HepG2 (cell line): ENCODE measurements at regions not wholly inside any gene's neighbourhood (a gene's known extent, or its start where the extent isn't known, plus 50 kb on each side); places are given as distances from the start of the nearest gene placed in this dataset.

Source experiments
- ATAC-seq: fragments of 200-7000 bp; cut with Tn5 transposase; 3 replicates; pipeline ENCODE4 v1.9.1; 2020; ENCODE audit warnings: mild to moderate bottlenecking, moderate library complexity
- BruUV-seq: library from RNA; stranded (reverse); fragments of 400-500 nt; replicated peaks from 2 replicates; lab custom pipeline; 2021; lab: Mats Ljungman, UMichigan
- CTCF ChIA-PET: fragments of 300-600 bp; formaldehyde crosslinking; extraction: SDS; loops from one replicate; lab custom pipeline; 2021; ENCODE audit warnings: low total read pairs, inconsistent platforms, low intra/inter-chr PET ratio; lab: Yijun Ruan, JAX
- POLR2A ChIA-PET: fragments of 350-600 bp; sonication (Branson Sonifier 250); formaldehyde crosslinking; loops from one replicate; lab custom pipeline; 2020; ENCODE audit warnings: antibody characterized with exemption, inconsistent platforms; lab: Yijun Ruan, JAX
- DNase-seq: peaks from one replicate; pipeline ENCODE4 v3.0.0-alpha.2; 2015; ENCODE audit warnings: low spot score
- FAIRE-seq: peaks from 3 replicates; lab custom pipeline; 2011; peaks lifted over from hg19 to GRCh38; lab: Jason Lieb, UNC
- H2AFZ ChIP-seq: one replicate; pipeline ENCODE4 v1.6.1; 2011; ENCODE audit warnings: low read length, inconsistent platforms
- H3K27ac ChIP-seq: fragments of 300-600 bp; 3 replicates; pipeline ENCODE4 v1.8.0; 2011; ENCODE audit warnings: mixed run types, mild to moderate bottlenecking, mixed read lengths, low read length, inconsistent platforms; ENCODE audit not compliant: insufficient read depth; ENCODE audit errors: extremely low read length
- H3K27me3 ChIP-seq, 2 experiments: fragments of 200-600 bp in 1 of 2; 2 replicates in 1 of 2; 3 replicates in 1 of 2; pipeline versions ENCODE4 v1.6.0 to v1.8.0; 2011; ENCODE audit warnings: low read length in 2 of 2, mild to moderate bottlenecking in 2 of 2, moderate library complexity in 2 of 2, inconsistent platforms in 1 of 2; ENCODE audit not compliant: insufficient read depth in 2 of 2, control insufficient read depth in 1 of 2
- H3K36me3 ChIP-seq, 2 experiments: fragments of 200-600 bp in 1 of 2; replicated peaks in 1 of 2; 2 replicates in 1 of 2; 3 replicates in 1 of 2; pipeline versions ENCODE4 v1.5.1 to v1.8.0; 2011; ENCODE audit warnings: low read length in 2 of 2, inconsistent platforms in 1 of 2; ENCODE audit not compliant: insufficient read depth in 2 of 2, control insufficient read depth in 1 of 2
- H3K4me1 ChIP-seq: 2 replicates; pipeline ENCODE4 v1.5.1; 2012; ENCODE audit warnings: low read length, inconsistent platforms; ENCODE audit not compliant: insufficient read depth
- H3K4me2 ChIP-seq: 2 replicates; pipeline ENCODE4 v1.6.0; 2011; ENCODE audit warnings: low read depth, low read length, inconsistent platforms
- H3K4me3 ChIP-seq, 3 experiments: fragments of 200-600 bp in 1 of 3; sonication (generic), shearing (Covaris generic) in 1 of 3; replicated peaks in 1 of 3; 2 replicates each; pipeline ENCODE4 v1.5.1; 2011 to 2016; ENCODE audit warnings: low read length in 3 of 3, inconsistent platforms in 2 of 3, low read depth in 2 of 3, mild to moderate bottlenecking in 2 of 3, control low read depth in 1 of 3, mixed read lengths in 1 of 3; ENCODE audit not compliant: insufficient read depth in 1 of 3
- H3K79me2 ChIP-seq: one replicate; pipeline ENCODE4 v1.6.1; 2011; ENCODE audit warnings: low read length, inconsistent platforms; ENCODE audit not compliant: insufficient read depth
- H3K9ac ChIP-seq: 2 replicates; pipeline ENCODE4 v1.6.0; 2011; ENCODE audit warnings: mild to moderate bottlenecking, low read depth, low read length, inconsistent platforms; ENCODE audit not compliant: insufficient read depth
- H3K9me3 ChIP-seq: 2 replicates; pipeline ENCODE4 v1.5.1; 2012; ENCODE audit warnings: mild to moderate bottlenecking, low read length
- H4K20me1 ChIP-seq: 2 replicates; pipeline ENCODE4 v1.6.0; 2011; ENCODE audit warnings: inconsistent platforms, mild to moderate bottlenecking, low read length, moderate library complexity; ENCODE audit not compliant: insufficient read depth
- BHLHE40 ChIP-seq: IDR thresholded peaks from 2 replicates; pipeline ENCODE4 v1.6.1; 2011; ENCODE audit warnings: low read length, improper control_type of control experiment
- DNMT1 ChIP-seq: sonication (generic); formaldehyde crosslinking; IDR thresholded peaks from 2 replicates; pipeline ENCODE4 v1.5.1; 2020; ENCODE audit warnings: mild to moderate bottlenecking, missing genetic modification reagents
- ELF3 ChIP-seq: IDR thresholded peaks from 2 replicates; pipeline ENCODE4 v1.6.1; 2016; ENCODE audit warnings: missing genetic modification reagents, missing compliant biosample characterization
- FOSL2 ChIP-seq: sonication (generic); formaldehyde crosslinking; IDR thresholded peaks from 2 replicates; pipeline ENCODE4 v1.4.0; 2020; ENCODE audit warnings: missing genetic modification reagents
- HDAC2 ChIP-seq: sonication (generic); formaldehyde crosslinking; IDR thresholded peaks from 2 replicates; pipeline ENCODE4 v1.4.0; 2020; ENCODE audit warnings: missing genetic modification reagents
- HNF4A ChIP-seq: sonication (generic); formaldehyde crosslinking; IDR thresholded peaks from 2 replicates; pipeline ENCODE4 v1.4.0; 2020; ENCODE audit warnings: missing genetic modification reagents
- HOXA5 ChIP-seq: sonication (generic); formaldehyde crosslinking; IDR thresholded peaks from 2 replicates; pipeline ENCODE4 v1.4.0; 2020; ENCODE audit warnings: missing genetic modification reagents
- MYNN ChIP-seq: sonication (generic); formaldehyde crosslinking; IDR thresholded peaks from 2 replicates; pipeline ENCODE4 v1.4.0; 2020; ENCODE audit warnings: mild to moderate bottlenecking, low read depth, missing genetic modification reagents
- RAD21 ChIP-seq: fragments of 450-650 bp; formaldehyde crosslinking; IDR thresholded peaks from 2 replicates; pipeline ENCODE4 v1.5.0; 2020; ENCODE audit warnings: mild to moderate bottlenecking
- SALL2 ChIP-seq: sonication (generic); formaldehyde crosslinking; IDR thresholded peaks from 2 replicates; pipeline ENCODE4 v1.8.1; 2023; ENCODE audit warnings: mild to moderate bottlenecking, missing genetic modification reagents, inconsistent platforms
- TOE1 ChIP-seq: sonication (generic); formaldehyde crosslinking; IDR thresholded peaks from 2 replicates; pipeline ENCODE4 v1.4.0; 2020; ENCODE audit warnings: mild to moderate bottlenecking, missing genetic modification reagents
- U2AF2 ChIP-seq: fragments of 200-400 bp; formaldehyde crosslinking; IDR thresholded peaks from 2 replicates; pipeline ENCODE4 v1.6.1; 2017; ENCODE audit warnings: low read depth, mild to moderate bottlenecking, low read length
- YY1 ChIP-seq: IDR thresholded peaks from 2 replicates; pipeline ENCODE4 v1.6.1; 2011; ENCODE audit warnings: low read length, low read depth, moderate library complexity, mild to moderate bottlenecking; ENCODE audit not compliant: insufficient read depth, insufficient replicate concordance
- ZNF101 ChIP-seq: sonication (generic); formaldehyde crosslinking; IDR thresholded peaks from 2 replicates; pipeline ENCODE4 v1.4.0; 2020; ENCODE audit warnings: mild to moderate bottlenecking, low read depth, missing genetic modification reagents, borderline replicate concordance
- ZNF460 ChIP-seq: sonication (generic); formaldehyde crosslinking; IDR thresholded peaks from 2 replicates; pipeline ENCODE4 v1.5.1; 2020; ENCODE audit warnings: missing genetic modification reagents, mild to moderate bottlenecking, borderline replicate concordance
- ZNF468 ChIP-seq: sonication (generic); formaldehyde crosslinking; IDR thresholded peaks from 2 replicates; pipeline ENCODE4 v1.8.0; 2022; ENCODE audit warnings: mild to moderate bottlenecking, moderate library complexity, missing genetic modification reagents
- ZNF749 ChIP-seq: sonication (generic); formaldehyde crosslinking; IDR thresholded peaks from 2 replicates; pipeline ENCODE4 v1.8.0; 2022; ENCODE audit warnings: mild to moderate bottlenecking, missing genetic modification reagents, moderate library complexity, borderline replicate concordance
- ZNF761 ChIP-seq: sonication (generic); formaldehyde crosslinking; conservative IDR thresholded peaks from 2 replicates; pipeline ENCODE4 v1.4.0; 2020; ENCODE audit warnings: mild to moderate bottlenecking, missing genetic modification reagents
- ZNF775 ChIP-seq: sonication (generic); formaldehyde crosslinking; IDR thresholded peaks from 2 replicates; pipeline ENCODE4 v1.4.0; 2020; ENCODE audit warnings: missing genetic modification reagents, mild to moderate bottlenecking, moderate library complexity, borderline replicate concordance
- ZNF780A ChIP-seq: sonication (generic); formaldehyde crosslinking; IDR thresholded peaks from 2 replicates; pipeline ENCODE4 v1.8.0; 2022; ENCODE audit warnings: mild to moderate bottlenecking, missing genetic modification reagents, moderate library complexity
- ZSCAN12 ChIP-seq: sonication (generic); formaldehyde crosslinking; IDR thresholded peaks from 2 replicates; pipeline ENCODE4 v1.9.0; 2021; ENCODE audit warnings: mild to moderate bottlenecking, missing genetic modification reagents
- ZSCAN21 ChIP-seq: sonication (generic); formaldehyde crosslinking; IDR thresholded peaks from 2 replicates; pipeline ENCODE4 v1.8.0; 2022; ENCODE audit warnings: mild to moderate bottlenecking, missing genetic modification reagents, moderate library complexity, borderline replicate concordance
- WGBS: methylation state at CpG from one replicate; pipeline ENCODE4 v1.1.6; 2017; ENCODE audit warnings: low lambda C conversion rate; 5-methylcytosine and 5-hydroxymethylcytosine counted together
- in situ Hi-C: cut with HindIII; loops from 2 replicates; pipeline ENCODE4 v1.10.0; 2017; ENCODE audit warnings: low pct_unique_long_range_greater_than_20kb; ENCODE audit not compliant: extremely low pct_ligation_motif_present
- intact Hi-C: fragments of 100-400 bp; cut with micrococcal nuclease; formaldehyde crosslinking; loops from one replicate; pipeline ENCODE4 v1.10.0; 2022; ENCODE audit not compliant: unreplicated experiment
- TF ChIP-seq, protein P1 (sequence below): sonication (generic); formaldehyde crosslinking; IDR thresholded peaks from 2 replicates; pipeline ENCODE4 v1.4.0; 2020; ENCODE audit warnings: missing genetic modification reagents, borderline replicate concordance
- TF ChIP-seq, protein P2 (sequence below): sonication (generic); formaldehyde crosslinking; IDR thresholded peaks from 2 replicates; pipeline ENCODE4 v1.4.0; 2020; ENCODE audit warnings: missing genetic modification reagents, borderline replicate concordance

GRCh38 chr12:17691369-17691768 lies 398.6 kb downstream of the RERGL start (continued):
- no peak for TF ChIP-seq HNF4A (CRISPR knock-in tag)
- TF ChIP-seq ZNF761 (CRISPR knock-in tag) = no peak
- no peak for TF ChIP-seq MYNN
- TF ChIP-seq HOXA5 (CRISPR knock-in tag) = no peak
- TF ChIP-seq ZNF101 (CRISPR knock-in tag) = no peak
- no peak for TF ChIP-seq BHLHE40
- no peak for TF ChIP-seq ELF3 (CRISPR knock-in tag)
- no peak for TF ChIP-seq HDAC2
- no peak for TF ChIP-seq ZNF468 (CRISPR knock-in tag)
- no peak for TF ChIP-seq YY1
- TF ChIP-seq, protein P1, sequence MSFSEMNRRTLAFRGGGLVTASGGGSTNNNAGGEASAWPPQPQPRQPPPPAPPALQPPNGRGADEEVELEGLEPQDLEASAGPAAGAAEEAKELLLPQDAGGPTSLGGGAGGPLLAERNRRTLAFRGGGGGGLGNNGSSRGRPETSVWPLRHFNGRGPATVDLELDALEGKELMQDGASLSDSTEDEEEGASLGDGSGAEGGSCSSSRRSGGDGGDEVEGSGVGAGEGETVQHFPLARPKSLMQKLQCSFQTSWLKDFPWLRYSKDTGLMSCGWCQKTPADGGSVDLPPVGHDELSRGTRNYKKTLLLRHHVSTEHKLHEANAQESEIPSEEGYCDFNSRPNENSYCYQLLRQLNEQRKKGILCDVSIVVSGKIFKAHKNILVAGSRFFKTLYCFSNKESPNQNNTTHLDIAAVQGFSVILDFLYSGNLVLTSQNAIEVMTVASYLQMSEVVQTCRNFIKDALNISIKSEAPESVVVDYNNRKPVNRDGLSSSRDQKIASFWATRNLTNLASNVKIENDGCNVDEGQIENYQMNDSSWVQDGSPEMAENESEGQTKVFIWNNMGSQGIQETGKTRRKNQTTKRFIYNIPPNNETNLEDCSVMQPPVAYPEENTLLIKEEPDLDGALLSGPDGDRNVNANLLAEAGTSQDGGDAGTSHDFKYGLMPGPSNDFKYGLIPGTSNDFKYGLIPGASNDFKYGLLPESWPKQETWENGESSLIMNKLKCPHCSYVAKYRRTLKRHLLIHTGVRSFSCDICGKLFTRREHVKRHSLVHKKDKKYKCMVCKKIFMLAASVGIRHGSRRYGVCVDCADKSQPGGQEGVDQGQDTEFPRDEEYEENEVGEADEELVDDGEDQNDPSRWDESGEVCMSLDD (CRISPR knock-in tag) = no peak
- TF ChIP-seq ZSCAN21 (CRISPR knock-in tag) = no peak
- TF ChIP-seq, all 625 proteins: peak for 0

GRCh38 chr12:17680220-17680619 lies 409.8 kb downstream of the RERGL start:
- no peak for ATAC-seq
- no peak for DNase-seq
- in situ Hi-C loops = no loop called here
- BruUV-seq = no TSS peak
- FAIRE-seq = no peak
- no peaks in the 10 kb centered on the region for H3K36me3 ChIP-seq
- no peaks in the 10 kb centered on the region for H3K79me2 ChIP-seq
- no peaks in the 10 kb centered on the region for H3K4me1 ChIP-seq
- H3K27me3 ChIP-seq = no peaks in the 10 kb centered on the region
- no peak overlapping the region for H2AFZ ChIP-seq
- no peak overlapping the region for H3K4me3 ChIP-seq
- H3K9me3 ChIP-seq = no peaks in the 10 kb centered on the region
- intact Hi-C loops = no loop called here
- H3K27ac ChIP-seq = no peak overlapping the region
- ChIA-PET POLR2A (no interaction called here), CTCF (no interaction called here)
- H4K20me1 ChIP-seq = no peaks in the 10 kb centered on the region
- 3% methylated on average over 2 of the region's 2 CpGs for WGBS
- H3K9ac ChIP-seq = no peak overlapping the region
- no peak overlapping the region for H3K4me2 ChIP-seq
- TF ChIP-seq ZNF749 (CRISPR knock-in tag) = no peak
- no peak for TF ChIP-seq ZNF775
- TF ChIP-seq, protein P2, sequence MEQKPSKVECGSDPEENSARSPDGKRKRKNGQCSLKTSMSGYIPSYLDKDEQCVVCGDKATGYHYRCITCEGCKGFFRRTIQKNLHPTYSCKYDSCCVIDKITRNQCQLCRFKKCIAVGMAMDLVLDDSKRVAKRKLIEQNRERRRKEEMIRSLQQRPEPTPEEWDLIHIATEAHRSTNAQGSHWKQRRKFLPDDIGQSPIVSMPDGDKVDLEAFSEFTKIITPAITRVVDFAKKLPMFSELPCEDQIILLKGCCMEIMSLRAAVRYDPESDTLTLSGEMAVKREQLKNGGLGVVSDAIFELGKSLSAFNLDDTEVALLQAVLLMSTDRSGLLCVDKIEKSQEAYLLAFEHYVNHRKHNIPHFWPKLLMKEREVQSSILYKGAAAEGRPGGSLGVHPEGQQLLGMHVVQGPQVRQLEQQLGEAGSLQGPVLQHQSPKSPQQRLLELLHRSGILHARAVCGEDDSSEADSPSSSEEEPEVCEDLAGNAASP (CRISPR knock-in tag) = no peak
- TF ChIP-seq DNMT1 (CRISPR knock-in tag) = no peak
- no peak for TF ChIP-seq ZSCAN12 (CRISPR knock-in tag)
- TF ChIP-seq SALL2 = no peak
- no peak for TF ChIP-seq ZNF460
- TF ChIP-seq FOSL2 = no peak
- TF ChIP-seq TOE1 (CRISPR knock-in tag) = no peak
- no peak for TF ChIP-seq RAD21 (CRISPR knock-in tag)
- no peak for TF ChIP-seq ZNF780A (CRISPR knock-in tag)
- TF ChIP-seq U2AF2 = no peak
